VCaP (cell line): ENCODE measurements at regions not wholly inside any gene's neighbourhood (a gene's known extent, or its start where the extent isn't known, plus 50 kb on each side); places are given as distances from the start of the nearest gene placed in this dataset.

Source experiments
- H3K27ac ChIP-seq: fragments of 450-650 bp; 2 replicates; pipeline ENCODE4 v1.5.1; 2017
- TF ChIP-seq, protein P1 (sequence below): fragments of 450-650 bp; conservative IDR thresholded peaks from 2 replicates; pipeline ENCODE4 v1.5.1; 2017; ENCODE audit warnings: mild to moderate bottlenecking, moderate library complexity

DNA sequence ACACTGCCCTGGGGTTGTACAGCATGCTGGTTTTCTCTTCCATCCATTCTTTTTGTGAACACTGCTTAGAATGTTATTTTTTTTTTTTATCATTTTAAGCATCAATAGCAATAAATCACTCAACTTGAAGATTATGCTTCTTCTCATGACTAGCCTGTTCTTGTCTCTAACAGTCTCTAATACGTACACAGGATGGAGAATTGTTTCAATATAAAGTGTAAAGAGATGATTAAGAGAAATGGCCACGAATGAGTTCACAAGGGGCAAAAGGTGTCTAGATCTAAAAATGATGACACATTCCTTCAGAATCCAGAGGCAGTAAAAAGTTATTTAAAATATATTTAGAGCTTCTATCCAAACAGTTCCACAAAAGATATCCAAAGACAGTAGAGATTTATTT is 390.2 kb downstream of the HDGFL1 start:
- TF ChIP-seq, protein P1, sequence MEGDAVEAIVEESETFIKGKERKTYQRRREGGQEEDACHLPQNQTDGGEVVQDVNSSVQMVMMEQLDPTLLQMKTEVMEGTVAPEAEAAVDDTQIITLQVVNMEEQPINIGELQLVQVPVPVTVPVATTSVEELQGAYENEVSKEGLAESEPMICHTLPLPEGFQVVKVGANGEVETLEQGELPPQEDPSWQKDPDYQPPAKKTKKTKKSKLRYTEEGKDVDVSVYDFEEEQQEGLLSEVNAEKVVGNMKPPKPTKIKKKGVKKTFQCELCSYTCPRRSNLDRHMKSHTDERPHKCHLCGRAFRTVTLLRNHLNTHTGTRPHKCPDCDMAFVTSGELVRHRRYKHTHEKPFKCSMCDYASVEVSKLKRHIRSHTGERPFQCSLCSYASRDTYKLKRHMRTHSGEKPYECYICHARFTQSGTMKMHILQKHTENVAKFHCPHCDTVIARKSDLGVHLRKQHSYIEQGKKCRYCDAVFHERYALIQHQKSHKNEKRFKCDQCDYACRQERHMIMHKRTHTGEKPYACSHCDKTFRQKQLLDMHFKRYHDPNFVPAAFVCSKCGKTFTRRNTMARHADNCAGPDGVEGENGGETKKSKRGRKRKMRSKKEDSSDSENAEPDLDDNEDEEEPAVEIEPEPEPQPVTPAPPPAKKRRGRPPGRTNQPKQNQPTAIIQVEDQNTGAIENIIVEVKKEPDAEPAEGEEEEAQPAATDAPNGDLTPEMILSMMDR, result no peak
- H3K27ac ChIP-seq, result no peak overlapping the region

- no peak overlapping the region for H3K27ac ChIP-seq
- TF ChIP-seq, protein P1, result no peak
These were observed 395.0 kb downstream of the HDGFL1 start for GRCh38 chr6:22964334-22964733.

DNA sequence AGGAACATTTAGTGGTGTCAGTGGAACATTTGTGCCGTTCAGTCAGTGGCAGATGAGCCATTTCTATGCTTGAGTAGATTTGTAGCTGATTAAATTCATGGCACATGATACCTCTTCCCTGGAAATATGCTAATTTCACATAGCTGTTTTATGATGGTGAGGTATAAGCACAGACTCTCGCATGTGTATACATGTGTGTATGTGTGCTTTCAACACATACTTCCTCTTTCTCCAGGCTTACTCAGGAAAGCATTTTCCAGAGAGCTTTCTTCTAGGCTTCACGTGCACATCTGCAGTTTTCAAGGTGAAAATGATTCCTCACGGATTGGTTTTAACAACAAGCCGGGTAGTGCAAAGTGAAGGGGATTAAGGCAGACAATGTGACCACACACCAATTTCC is 396.5 kb downstream of the HDGFL1 start:
- TF ChIP-seq, protein P1, result no peak
- H3K27ac ChIP-seq, result peak overlapping the region; percentile 14; the same call in 1 of the 2 replicates

DNA sequence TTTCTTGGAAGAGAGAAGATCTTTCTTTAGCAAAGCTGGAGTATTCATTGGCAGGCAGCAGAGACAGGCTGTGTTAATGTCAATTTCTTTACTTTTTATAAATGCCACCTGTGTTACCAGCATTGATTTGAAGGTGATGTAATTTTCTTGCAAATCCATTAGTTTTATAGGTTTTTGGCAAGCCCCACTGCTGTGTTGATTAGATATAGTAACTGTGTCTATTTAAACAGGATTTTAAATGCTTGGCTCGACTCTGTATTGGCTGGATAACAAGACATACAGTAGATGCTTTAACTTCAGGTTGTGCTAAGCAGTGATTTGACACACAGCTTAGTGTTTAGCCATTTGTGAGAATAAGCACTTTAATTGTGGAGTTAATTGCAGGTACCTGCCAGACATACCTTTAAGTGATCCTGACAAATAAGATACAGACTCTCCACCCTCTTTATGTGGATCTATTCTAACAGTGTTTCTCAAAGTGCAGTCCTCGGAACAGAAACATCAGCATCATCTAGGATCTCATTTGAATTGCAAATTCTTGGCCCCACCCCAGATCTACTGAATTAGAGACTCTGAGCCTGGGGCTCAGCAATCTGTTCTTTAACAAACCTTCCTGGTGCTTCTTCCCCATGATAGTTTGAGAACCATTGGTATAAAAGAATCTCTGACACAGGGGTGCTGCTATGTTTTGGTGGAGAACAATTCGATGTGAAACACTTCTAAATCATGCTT is 397.5 kb downstream of the HDGFL1 start:
- peak overlapping the region; percentile 14; the same call in 1 of the 2 replicates for H3K27ac ChIP-seq
- TF ChIP-seq, protein P1, result no peak

GRCh38 chr6:22970004-22970403 is 400.6 kb downstream of the HDGFL1 start:
- H3K27ac ChIP-seq, result no peak overlapping the region
- TF ChIP-seq, protein P1, result no peak

GRCh38 chr6:22972771-22973170 is 403.4 kb downstream of the HDGFL1 start:
- TF ChIP-seq, protein P1, result no peak
- H3K27ac ChIP-seq, result no peak overlapping the region

DNA sequence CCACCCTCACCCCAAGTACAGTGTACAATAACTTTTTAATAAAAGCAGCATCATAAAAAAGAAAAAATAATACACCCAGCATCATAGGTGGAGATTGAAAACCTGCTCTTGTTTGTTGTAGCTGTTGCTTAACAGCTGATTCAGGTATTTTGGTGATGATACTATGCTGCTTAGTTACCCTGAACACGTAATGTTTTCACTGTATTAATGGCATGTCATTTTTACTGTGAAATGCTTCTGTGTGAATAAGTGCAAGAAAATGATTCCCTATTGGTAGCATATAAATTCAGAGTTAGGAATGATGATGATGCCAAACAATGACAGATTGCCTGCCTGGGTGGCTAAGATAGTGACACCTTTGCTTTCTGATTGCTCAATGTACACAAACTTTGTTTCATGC is 405.7 kb downstream of the HDGFL1 start:
- TF ChIP-seq, protein P1, result no peak
- no peak overlapping the region for H3K27ac ChIP-seq
